GM18517 (cell line): ENCODE measurements at regions not wholly inside any gene's neighbourhood (a gene's known extent, or its start where the extent isn't known, plus 50 kb on each side); places are given as distances from the start of the nearest gene placed in this dataset.
"Not testable (repeated sequence)": the region's sequence is repeated elsewhere in the genome, so short reads cannot be mapped to it uniquely, and the experiment has no call there.

Experiments
- ATAC-seq: cut with Tn5 transposase; IDR thresholded peaks from one replicate; pipeline ENCODE4 v1.9.1; 2021; ENCODE audit warnings: mild to moderate bottlenecking, moderate library complexity; ENCODE audit not compliant: unreplicated experiment

- no peak for ATAC-seq
These were observed 58.4 kb upstream of the PPP1R12A start for GRCh38 chr12:79993106-79993862.

DNA sequence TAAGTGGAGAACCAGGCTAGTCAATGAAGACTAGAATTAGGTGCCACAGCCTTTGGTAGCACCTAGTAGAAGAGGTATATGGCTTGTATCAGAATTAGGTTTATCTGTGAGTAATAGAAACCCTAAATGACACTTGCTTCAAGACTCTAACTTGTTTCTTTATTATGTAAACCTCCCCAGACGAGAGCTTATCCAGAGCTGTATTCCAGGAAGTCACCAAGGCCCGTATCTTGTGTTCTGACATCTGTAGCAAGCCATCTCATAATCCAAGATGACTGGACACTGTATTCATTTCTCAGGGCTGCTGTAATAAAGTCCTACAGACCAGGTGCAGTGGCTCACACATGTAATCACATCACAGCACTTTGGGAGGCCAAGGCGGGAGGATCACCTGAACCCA, 56.7 kb upstream of the PPP1R12A start:
- ATAC-seq, result no peak

GRCh38 chr12:79990509-79991338, 55.8 kb upstream of the PPP1R12A start:
- ATAC-seq, result not testable (repeated sequence)

DNA sequence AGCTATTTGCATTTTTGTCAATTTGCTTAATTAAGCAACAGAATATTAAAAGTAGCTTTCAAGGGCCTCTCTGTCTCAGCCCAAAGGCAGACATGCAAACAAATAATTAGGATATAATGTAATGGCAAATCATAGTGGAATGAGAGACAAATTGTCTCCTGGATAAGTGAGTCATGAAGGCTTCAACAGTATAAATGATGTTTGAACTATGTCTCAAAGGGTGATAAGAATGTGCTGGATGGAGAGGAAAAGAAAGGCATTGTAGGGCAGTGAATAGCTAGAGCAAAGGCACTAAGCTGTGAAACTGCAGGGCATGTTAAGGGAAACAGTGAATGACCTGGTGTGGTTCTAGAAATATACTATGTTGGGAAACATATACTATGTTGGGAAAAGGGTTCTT, 53.5 kb upstream of the PPP1R12A start:
- no peak for ATAC-seq

GRCh38 chr12:79987731-79988130, 52.8 kb upstream of the PPP1R12A start:
- ATAC-seq, result no peak
